ENCODE measurements at regions not wholly inside any gene's neighbourhood (a gene's known extent, or its start where the extent isn't known, plus 50 kb on each side); places are given as distances from the start of the nearest gene placed in this dataset.

DNA sequence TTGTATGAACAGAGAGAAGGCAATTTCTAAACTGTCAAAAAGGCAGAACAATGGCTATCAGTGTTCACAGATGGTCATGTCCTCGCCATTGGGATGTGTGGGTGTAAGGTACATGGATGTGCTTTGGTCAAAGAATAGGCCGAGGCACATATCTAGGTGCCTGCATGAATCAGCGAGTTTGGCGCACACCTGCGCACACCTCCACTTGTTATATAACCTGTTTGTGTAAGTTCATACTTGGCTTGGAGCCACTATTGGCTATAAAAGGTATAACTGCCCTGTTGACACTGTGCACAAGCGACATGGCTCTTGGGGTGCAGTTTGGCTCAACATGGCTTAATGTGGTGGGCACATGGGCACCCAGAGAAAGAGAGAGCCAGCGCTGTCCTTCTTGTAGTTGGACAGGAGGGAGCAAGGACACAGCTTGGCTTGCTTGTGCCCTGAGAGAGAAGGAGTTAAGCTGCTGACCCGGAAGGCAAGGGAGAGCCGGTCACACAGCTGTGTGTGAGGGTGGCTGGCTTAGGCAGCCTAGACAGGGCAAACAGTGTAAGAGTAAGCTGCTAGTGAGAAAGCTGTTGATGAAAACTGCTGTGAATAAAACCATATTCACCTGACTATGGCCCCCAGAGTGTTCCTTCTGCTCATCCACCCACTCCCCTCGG is 499.1 kb downstream of the KCNJ2 start:
- Histone ChIP-seq H3K27me3 (no peaks in the 10 kb centered on the region), H3K36me3 (no peaks in the 10 kb centered on the region), H3K27ac (peak overlapping the region in 2 of 4 donors; percentile 32), H3K4me1 (peaks cover 0 to 2% (median 0%) of the 10 kb centered on the region in 4 donors), H3K9me3 (no peaks in the 10 kb centered on the region), H3K4me3 (no peak overlapping the region)
- TF ChIP-seq, protein P1, sequence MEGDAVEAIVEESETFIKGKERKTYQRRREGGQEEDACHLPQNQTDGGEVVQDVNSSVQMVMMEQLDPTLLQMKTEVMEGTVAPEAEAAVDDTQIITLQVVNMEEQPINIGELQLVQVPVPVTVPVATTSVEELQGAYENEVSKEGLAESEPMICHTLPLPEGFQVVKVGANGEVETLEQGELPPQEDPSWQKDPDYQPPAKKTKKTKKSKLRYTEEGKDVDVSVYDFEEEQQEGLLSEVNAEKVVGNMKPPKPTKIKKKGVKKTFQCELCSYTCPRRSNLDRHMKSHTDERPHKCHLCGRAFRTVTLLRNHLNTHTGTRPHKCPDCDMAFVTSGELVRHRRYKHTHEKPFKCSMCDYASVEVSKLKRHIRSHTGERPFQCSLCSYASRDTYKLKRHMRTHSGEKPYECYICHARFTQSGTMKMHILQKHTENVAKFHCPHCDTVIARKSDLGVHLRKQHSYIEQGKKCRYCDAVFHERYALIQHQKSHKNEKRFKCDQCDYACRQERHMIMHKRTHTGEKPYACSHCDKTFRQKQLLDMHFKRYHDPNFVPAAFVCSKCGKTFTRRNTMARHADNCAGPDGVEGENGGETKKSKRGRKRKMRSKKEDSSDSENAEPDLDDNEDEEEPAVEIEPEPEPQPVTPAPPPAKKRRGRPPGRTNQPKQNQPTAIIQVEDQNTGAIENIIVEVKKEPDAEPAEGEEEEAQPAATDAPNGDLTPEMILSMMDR (IDR thresholded peaks at IDR 0.05) = no peak
- no peak for TF ChIP-seq POLR2A (IDR thresholded peaks at IDR 0.05)
- peak in 2 of 3 donors; percentile 70 to 74 for DNase-seq

- peak overlapping the region in 2 of 4 donors; percentile 32 for H3K27ac ChIP-seq
- no peaks in the 10 kb centered on the region for H3K36me3 ChIP-seq
- no peaks in the 10 kb centered on the region for H3K4me1 ChIP-seq
- no peak for TF ChIP-seq POLR2A (IDR thresholded peaks at IDR 0.05)
- TF ChIP-seq, protein P1 (IDR thresholded peaks at IDR 0.05) = no peak
- H3K4me3 ChIP-seq = no peak overlapping the region
- H3K27me3 ChIP-seq = no peaks in the 10 kb centered on the region
- no peak for DNase-seq
- no peaks in the 10 kb centered on the region for H3K9me3 ChIP-seq
Measured at GRCh38 chr17:70668938-70669778, 499.8 kb downstream of the KCNJ2 start.

DNA sequence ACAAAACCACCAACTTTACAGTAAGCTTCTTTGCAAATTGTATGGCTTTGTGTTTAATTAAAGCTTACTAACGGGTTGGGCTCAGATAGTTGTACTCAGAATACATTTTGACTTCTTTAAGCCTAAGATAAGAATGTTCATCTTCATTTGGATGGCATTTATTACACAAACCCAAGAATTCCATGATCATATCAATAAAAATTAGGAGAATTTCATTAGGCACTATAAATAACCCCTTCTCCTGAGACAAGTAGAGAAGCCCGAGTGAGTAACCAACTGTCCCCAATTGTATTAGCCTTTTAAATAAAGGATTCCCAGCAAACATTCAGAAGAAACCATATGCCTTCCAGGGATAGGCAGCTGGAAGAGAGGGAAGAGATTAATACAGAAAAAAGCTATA is 504.7 kb downstream of the KCNJ2 start:
- no peak overlapping the region for H3K4me3 ChIP-seq
- no peaks in the 10 kb centered on the region for H3K9me3 ChIP-seq
- H3K36me3 ChIP-seq = no peaks in the 10 kb centered on the region
- DNase-seq = no peak
- no peaks in the 10 kb centered on the region for H3K27me3 ChIP-seq
- H3K27ac ChIP-seq = no peak overlapping the region
- TF ChIP-seq, protein P1 (IDR thresholded peaks at IDR 0.05) = no peak
- no peak for TF ChIP-seq POLR2A (IDR thresholded peaks at IDR 0.05)
- no peaks in the 10 kb centered on the region for H3K4me1 ChIP-seq

GRCh38 chr17:70675070-70675590 is 505.8 kb downstream of the KCNJ2 start:
- H3K27ac ChIP-seq = no peak overlapping the region
- no peak overlapping the region for H3K4me3 ChIP-seq
- no peaks in the 10 kb centered on the region for H3K9me3 ChIP-seq
- TF ChIP-seq POLR2A (IDR thresholded peaks at IDR 0.05) = no peak
- TF ChIP-seq, protein P1 (IDR thresholded peaks at IDR 0.05) = no peak
- no peaks in the 10 kb centered on the region for H3K4me1 ChIP-seq
- no peaks in the 10 kb centered on the region for H3K27me3 ChIP-seq
- no peaks in the 10 kb centered on the region for H3K36me3 ChIP-seq
- no peak for DNase-seq

GRCh38 chr17:70677783-70678647 is 508.7 kb downstream of the KCNJ2 start:
- no peak overlapping the region for H3K4me3 ChIP-seq
- H3K36me3 ChIP-seq = no peaks in the 10 kb centered on the region
- H3K4me1 ChIP-seq = no peaks in the 10 kb centered on the region
- TF ChIP-seq, protein P1 (IDR thresholded peaks at IDR 0.05) = no peak
- no peak for TF ChIP-seq POLR2A (IDR thresholded peaks at IDR 0.05)
- H3K9me3 ChIP-seq = no peaks in the 10 kb centered on the region
- no peaks in the 10 kb centered on the region for H3K27me3 ChIP-seq
- no peak for DNase-seq
- H3K27ac ChIP-seq = no peak overlapping the region

Measured in Peyer's patch (tissue), 4 donors.